Suprapubic skin (tissue), 4 donors: ENCODE measurements at regions not wholly inside any gene's neighbourhood (a gene's known extent, or its start where the extent isn't known, plus 50 kb on each side); places are given as distances from the start of the nearest gene placed in this dataset.

Source experiments
- EP300 ChIP-seq: sonication (generic); formaldehyde crosslinking; IDR thresholded peaks from one replicate; pipeline ENCODE4 v1.6.1; 2017; ENCODE audit warnings: antibody characterized with exemption
- POLR2A ChIP-seq, 2 donors: fragments of 450-650 bp; IDR thresholded peaks; one replicate each; pipeline ENCODE4 v1.6.1; 2017; ENCODE audit warnings: antibody characterized with exemption in 2 of 2, mild to moderate bottlenecking in 2 of 2, moderate library complexity in 2 of 2
- POLR2AphosphoS5 ChIP-seq, 3 donors: sonication (generic); formaldehyde crosslinking; IDR thresholded peaks; one replicate each; pipeline ENCODE4 v1.6.1; 2017; ENCODE audit warnings: antibody characterized with exemption in 3 of 3
- TF ChIP-seq, protein P1 (sequence below), 2 donors: fragments of 200-600 bp in 1 of 2; fragments of 450-650 bp in 1 of 2; sonication (generic) in 1 of 2; IDR thresholded peaks; one replicate each; pipeline ENCODE4 v1.5.1; 2016 to 2019; ENCODE audit warnings: antibody characterized with exemption in 2 of 2, mild to moderate bottlenecking in 1 of 2, moderate library complexity in 1 of 2

DNA sequence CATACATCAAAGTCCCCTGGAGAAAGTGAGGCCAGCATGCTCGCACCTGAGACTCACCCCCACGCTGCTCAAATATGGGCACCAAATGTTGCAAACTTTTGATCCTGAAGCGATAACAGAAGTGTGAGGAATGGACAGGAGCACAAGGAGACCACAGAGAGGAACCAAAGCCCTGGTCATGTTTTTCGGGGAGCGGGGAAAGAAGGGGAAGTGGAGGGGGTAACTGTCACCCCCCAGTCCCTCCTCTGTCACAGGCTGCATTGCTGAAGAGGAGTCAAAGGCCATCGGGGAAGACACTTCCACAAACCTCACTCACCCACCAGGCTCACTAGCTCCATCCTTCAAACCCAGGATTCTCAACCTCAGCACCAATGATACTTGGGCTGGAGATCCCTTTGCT is 182.4 kb downstream of the UACA start:
- TF ChIP-seq, protein P1, sequence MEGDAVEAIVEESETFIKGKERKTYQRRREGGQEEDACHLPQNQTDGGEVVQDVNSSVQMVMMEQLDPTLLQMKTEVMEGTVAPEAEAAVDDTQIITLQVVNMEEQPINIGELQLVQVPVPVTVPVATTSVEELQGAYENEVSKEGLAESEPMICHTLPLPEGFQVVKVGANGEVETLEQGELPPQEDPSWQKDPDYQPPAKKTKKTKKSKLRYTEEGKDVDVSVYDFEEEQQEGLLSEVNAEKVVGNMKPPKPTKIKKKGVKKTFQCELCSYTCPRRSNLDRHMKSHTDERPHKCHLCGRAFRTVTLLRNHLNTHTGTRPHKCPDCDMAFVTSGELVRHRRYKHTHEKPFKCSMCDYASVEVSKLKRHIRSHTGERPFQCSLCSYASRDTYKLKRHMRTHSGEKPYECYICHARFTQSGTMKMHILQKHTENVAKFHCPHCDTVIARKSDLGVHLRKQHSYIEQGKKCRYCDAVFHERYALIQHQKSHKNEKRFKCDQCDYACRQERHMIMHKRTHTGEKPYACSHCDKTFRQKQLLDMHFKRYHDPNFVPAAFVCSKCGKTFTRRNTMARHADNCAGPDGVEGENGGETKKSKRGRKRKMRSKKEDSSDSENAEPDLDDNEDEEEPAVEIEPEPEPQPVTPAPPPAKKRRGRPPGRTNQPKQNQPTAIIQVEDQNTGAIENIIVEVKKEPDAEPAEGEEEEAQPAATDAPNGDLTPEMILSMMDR (IDR thresholded peaks at IDR 0.05): no peak
- TF ChIP-seq POLR2A (IDR thresholded peaks at IDR 0.05): no peak
- no peak for TF ChIP-seq POLR2AphosphoS5 (IDR thresholded peaks at IDR 0.05)
- no peak for TF ChIP-seq EP300
